GM23338 (cell line): ENCODE measurements at regions not wholly inside any gene's neighbourhood (a gene's known extent, or its start where the extent isn't known, plus 50 kb on each side); places are given as distances from the start of the nearest gene placed in this dataset.

Experiments used
- ATAC-seq: fragments of 200-7000 bp; cut with Tn5 transposase; 3 replicates; pipeline ENCODE4 v1.9.1; 2020
- DNase-seq: peaks from one replicate; pipeline ENCODE4 v3.0.0-alpha.2; 2015; ENCODE audit warnings: low spot score
- H2AFZ ChIP-seq: fragments of 200-600 bp; sonication (generic); 2 replicates; pipeline ENCODE4 v1.8.0; 2016; ENCODE audit warnings: antibody characterized with exemption, mild to moderate bottlenecking, moderate library complexity
- H3F3A ChIP-seq: fragments of 200-600 bp; sonication (generic); replicated peaks from 2 replicates; pipeline ENCODE4 v1.8.0; 2017; ENCODE audit warnings: antibody characterized with exemption, mixed run types, low read depth
- H3K27ac ChIP-seq: fragments of 200-600 bp; sonication (generic); 2 replicates; pipeline ENCODE4 v1.6.1; 2016; ENCODE audit warnings: low read depth
- H3K27me3 ChIP-seq: fragments of 200-600 bp; sonication (generic); 2 replicates; pipeline ENCODE4 v1.8.0; 2016; ENCODE audit warnings: mild to moderate bottlenecking, mixed run types, moderate library complexity; ENCODE audit not compliant: insufficient read depth
- H3K36me3 ChIP-seq: fragments of 200-600 bp; sonication (generic); 2 replicates; pipeline ENCODE4 v1.8.0; 2016; ENCODE audit warnings: mild to moderate bottlenecking; ENCODE audit not compliant: insufficient read depth
- H3K4me1 ChIP-seq: fragments of 200-600 bp; sonication (generic); 2 replicates; pipeline ENCODE4 v1.8.0; 2016; ENCODE audit warnings: mild to moderate bottlenecking, moderate library complexity; ENCODE audit not compliant: insufficient read depth
- H3K4me2 ChIP-seq: fragments of 200-600 bp; sonication (generic); 2 replicates; pipeline ENCODE4 v1.7.1; 2017; ENCODE audit warnings: mixed run types
- H3K4me3 ChIP-seq: fragments of 200-600 bp; sonication (generic); 2 replicates; pipeline ENCODE4 v1.6.1; 2016; ENCODE audit warnings: mixed run types
- H3K79me2 ChIP-seq: fragments of 200-600 bp; sonication (generic); replicated peaks from 2 replicates; pipeline ENCODE4 v1.8.0; 2017; ENCODE audit warnings: mild to moderate bottlenecking; ENCODE audit not compliant: insufficient read depth
- H3K9me2 ChIP-seq: fragments of 200-600 bp; sonication (generic); 2 replicates; pipeline ENCODE4 v1.8.0; 2017; ENCODE audit not compliant: insufficient read depth
- H4K20me1 ChIP-seq: fragments of 200-600 bp; sonication (generic); replicated peaks from 2 replicates; pipeline ENCODE4 v1.8.0; 2017; ENCODE audit warnings: mild to moderate bottlenecking; ENCODE audit not compliant: insufficient read depth
- H3K27ac Mint-ChIP-seq: 2 replicates; pipeline ENCODE4 v1.8.0; 2020; ENCODE audit warnings: inconsistent platforms, mild to moderate bottlenecking, moderate library complexity, mixed read lengths
- H3K27me3 Mint-ChIP-seq: 3 replicates; pipeline ENCODE4 v1.8.0; 2022; ENCODE audit warnings: low read depth, mild to moderate bottlenecking, moderate library complexity, mixed read lengths, inconsistent platforms; ENCODE audit not compliant: insufficient read depth, poor library complexity
- H3K36me3 Mint-ChIP-seq: 3 replicates; pipeline ENCODE4 v1.8.0; 2021; ENCODE audit warnings: low read depth, mild to moderate bottlenecking, inconsistent platforms, moderate library complexity, mixed read lengths
- H3K4me1 Mint-ChIP-seq: 3 replicates; pipeline ENCODE4 v1.8.0; 2020; ENCODE audit warnings: mild to moderate bottlenecking, inconsistent platforms, mixed read lengths
- H3K4me3 Mint-ChIP-seq: 3 replicates; pipeline ENCODE4 v1.8.0; 2021; ENCODE audit warnings: moderate library complexity, mild to moderate bottlenecking, inconsistent platforms, mixed read lengths
- H3K9me3 Mint-ChIP-seq: 3 replicates; pipeline ENCODE4 v1.8.0; 2020; ENCODE audit warnings: moderate library complexity, mild to moderate bottlenecking, inconsistent platforms, mixed read lengths
- CREB1 ChIP-seq: fragments of 250-450 bp; sonication (Bioruptor Pico); IDR thresholded peaks from 2 replicates; pipeline ENCODE4 v1.5.0; 2020; ENCODE audit warnings: low read depth, mild to moderate bottlenecking, moderate library complexity
- ETS1 ChIP-seq: IDR thresholded peaks from 2 replicates; pipeline ENCODE4 v1.6.1; 2016; ENCODE audit warnings: antibody characterized with exemption
- EZH2 ChIP-seq: fragments of 200-600 bp; sonication (generic); IDR thresholded peaks from one replicate; pipeline ENCODE4 v1.8.0; 2017; ENCODE audit warnings: antibody characterized with exemption, mild to moderate bottlenecking, low read depth; ENCODE audit not compliant: unreplicated experiment
- EZH2phosphoT487 ChIP-seq: fragments of 200-600 bp; sonication (generic); IDR thresholded peaks from one replicate; pipeline ENCODE4 v1.8.1; 2018; ENCODE audit warnings: antibody characterized with exemption; ENCODE audit not compliant: unreplicated experiment
- JUNB ChIP-seq: IDR thresholded peaks from one replicate; pipeline ENCODE4 v1.6.1; 2016; ENCODE audit warnings: antibody characterized with exemption; ENCODE audit not compliant: unreplicated experiment
- NANOG ChIP-seq: IDR thresholded peaks from 2 replicates; pipeline ENCODE4 v1.6.1; 2016; ENCODE audit warnings: antibody characterized with exemption, borderline replicate concordance
- POLR2AphosphoS5 ChIP-seq: IDR thresholded peaks from 2 replicates; pipeline ENCODE4 v1.6.1; 2016; ENCODE audit warnings: antibody characterized with exemption, low read depth
- STAT1 ChIP-seq: IDR thresholded peaks from one replicate; pipeline ENCODE4 v1.6.1; 2016; ENCODE audit warnings: antibody characterized with exemption; ENCODE audit not compliant: unreplicated experiment
- ZNF114 ChIP-seq: fragments of 250-450 bp; sonication (Bioruptor Pico); IDR thresholded peaks from 2 replicates; pipeline ENCODE4 v1.5.0; 2020; ENCODE audit warnings: mild to moderate bottlenecking, moderate library complexity
- ZNF331 ChIP-seq: fragments of 250-450 bp; sonication (Bioruptor Pico); IDR thresholded peaks from 2 replicates; pipeline ENCODE4 v1.5.0; 2020; ENCODE audit warnings: low read depth, mild to moderate bottlenecking, moderate library complexity
- ZNF462 ChIP-seq: fragments of 250-450 bp; sonication (Bioruptor Pico); IDR thresholded peaks from 2 replicates; pipeline ENCODE4 v1.5.0; 2020; ENCODE audit warnings: mild to moderate bottlenecking, moderate library complexity
- TF ChIP-seq, protein P1 (sequence below): IDR thresholded peaks from one replicate; pipeline ENCODE4 v1.6.1; 2018; ENCODE audit warnings: antibody characterized with exemption; ENCODE audit not compliant: unreplicated experiment
- TF ChIP-seq, protein P2 (sequence below), 2 experiments: fragments of 200-600 bp in 1 of 2; sonication (generic) in 1 of 2; conservative IDR thresholded peaks; 2 replicates each; pipeline versions ENCODE4 v1.5.1 to v1.6.1; 2016 to 2017; ENCODE audit warnings: antibody characterized with exemption in 2 of 2, low read depth in 2 of 2, mild to moderate bottlenecking in 2 of 2, moderate library complexity in 1 of 2

GRCh38 chr1:4516596-4516995, 137.8 kb upstream of the AJAP1 start:
- peaks cover 54% of the 10 kb centered on the region for H3K36me3 Mint-ChIP-seq
- Histone ChIP-seq H3F3A (no peaks in the 10 kb centered on the region), H3K27ac (no peak overlapping the region), H2AFZ (no peak overlapping the region), H3K4me3 (no peak overlapping the region), H3K36me3 (no peaks in the 10 kb centered on the region; the same call in 1 of the 2 replicates), H4K20me1 (no peaks in the 10 kb centered on the region), H3K4me2 (no peak overlapping the region), H3K79me2 (no peaks in the 10 kb centered on the region), H3K4me1 (no peaks in the 10 kb centered on the region), H3K27me3 (no peaks in the 10 kb centered on the region), H3K9me2 (no peaks in the 10 kb centered on the region)
- ATAC-seq (no peak), DNase-seq (no peak)
- peaks cover 98% of the 10 kb centered on the region for H3K9me3 Mint-ChIP-seq
- H3K27ac Mint-ChIP-seq, result no peak overlapping the region
- H3K27me3 Mint-ChIP-seq, result peaks cover 10% of the 10 kb centered on the region
- TF ChIP-seq JUNB (no peak), ZNF331 (CRISPR knock-in tag) (no peak), CREB1 (CRISPR knock-in tag) (no peak), POLR2AphosphoS5 (no peak), EZH2 (no peak), ZNF114 (no peak), STAT1 (no peak), ZNF462 (no peak), EZH2phosphoT487 (no peak), ETS1 (no peak), NANOG (no peak)
- TF ChIP-seq, protein P1, sequence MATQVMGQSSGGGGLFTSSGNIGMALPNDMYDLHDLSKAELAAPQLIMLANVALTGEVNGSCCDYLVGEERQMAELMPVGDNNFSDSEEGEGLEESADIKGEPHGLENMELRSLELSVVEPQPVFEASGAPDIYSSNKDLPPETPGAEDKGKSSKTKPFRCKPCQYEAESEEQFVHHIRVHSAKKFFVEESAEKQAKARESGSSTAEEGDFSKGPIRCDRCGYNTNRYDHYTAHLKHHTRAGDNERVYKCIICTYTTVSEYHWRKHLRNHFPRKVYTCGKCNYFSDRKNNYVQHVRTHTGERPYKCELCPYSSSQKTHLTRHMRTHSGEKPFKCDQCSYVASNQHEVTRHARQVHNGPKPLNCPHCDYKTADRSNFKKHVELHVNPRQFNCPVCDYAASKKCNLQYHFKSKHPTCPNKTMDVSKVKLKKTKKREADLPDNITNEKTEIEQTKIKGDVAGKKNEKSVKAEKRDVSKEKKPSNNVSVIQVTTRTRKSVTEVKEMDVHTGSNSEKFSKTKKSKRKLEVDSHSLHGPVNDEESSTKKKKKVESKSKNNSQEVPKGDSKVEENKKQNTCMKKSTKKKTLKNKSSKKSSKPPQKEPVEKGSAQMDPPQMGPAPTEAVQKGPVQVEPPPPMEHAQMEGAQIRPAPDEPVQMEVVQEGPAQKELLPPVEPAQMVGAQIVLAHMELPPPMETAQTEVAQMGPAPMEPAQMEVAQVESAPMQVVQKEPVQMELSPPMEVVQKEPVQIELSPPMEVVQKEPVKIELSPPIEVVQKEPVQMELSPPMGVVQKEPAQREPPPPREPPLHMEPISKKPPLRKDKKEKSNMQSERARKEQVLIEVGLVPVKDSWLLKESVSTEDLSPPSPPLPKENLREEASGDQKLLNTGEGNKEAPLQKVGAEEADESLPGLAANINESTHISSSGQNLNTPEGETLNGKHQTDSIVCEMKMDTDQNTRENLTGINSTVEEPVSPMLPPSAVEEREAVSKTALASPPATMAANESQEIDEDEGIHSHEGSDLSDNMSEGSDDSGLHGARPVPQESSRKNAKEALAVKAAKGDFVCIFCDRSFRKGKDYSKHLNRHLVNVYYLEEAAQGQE, result no peak
- TF ChIP-seq, protein P2, sequence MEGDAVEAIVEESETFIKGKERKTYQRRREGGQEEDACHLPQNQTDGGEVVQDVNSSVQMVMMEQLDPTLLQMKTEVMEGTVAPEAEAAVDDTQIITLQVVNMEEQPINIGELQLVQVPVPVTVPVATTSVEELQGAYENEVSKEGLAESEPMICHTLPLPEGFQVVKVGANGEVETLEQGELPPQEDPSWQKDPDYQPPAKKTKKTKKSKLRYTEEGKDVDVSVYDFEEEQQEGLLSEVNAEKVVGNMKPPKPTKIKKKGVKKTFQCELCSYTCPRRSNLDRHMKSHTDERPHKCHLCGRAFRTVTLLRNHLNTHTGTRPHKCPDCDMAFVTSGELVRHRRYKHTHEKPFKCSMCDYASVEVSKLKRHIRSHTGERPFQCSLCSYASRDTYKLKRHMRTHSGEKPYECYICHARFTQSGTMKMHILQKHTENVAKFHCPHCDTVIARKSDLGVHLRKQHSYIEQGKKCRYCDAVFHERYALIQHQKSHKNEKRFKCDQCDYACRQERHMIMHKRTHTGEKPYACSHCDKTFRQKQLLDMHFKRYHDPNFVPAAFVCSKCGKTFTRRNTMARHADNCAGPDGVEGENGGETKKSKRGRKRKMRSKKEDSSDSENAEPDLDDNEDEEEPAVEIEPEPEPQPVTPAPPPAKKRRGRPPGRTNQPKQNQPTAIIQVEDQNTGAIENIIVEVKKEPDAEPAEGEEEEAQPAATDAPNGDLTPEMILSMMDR (conservative IDR thresholded peaks at IDR 0.05; ENCODE audit: low read depth in 2 of 2), result no peak
- no peaks in the 10 kb centered on the region for H3K4me1 Mint-ChIP-seq
- H3K4me3 Mint-ChIP-seq, result no peak overlapping the region
